Aorta (tissue), 5 donors: ENCODE measurements at regions not wholly inside any gene's neighbourhood (a gene's known extent, or its start where the extent isn't known, plus 50 kb on each side); places are given as distances from the start of the nearest gene placed in this dataset.

Source experiments
- ATAC-seq: fragments of 200-7000 bp; cut with Tn5 transposase; one replicate; pipeline ENCODE4 v1.9.1; 2022; ENCODE audit warnings: moderate library complexity; ENCODE audit not compliant: low FRiP score
- DNase-seq, 2 donors: peaks; one replicate each; pipeline ENCODE4 v3.0.0-alpha.2; 2020
- H3K27ac ChIP-seq, 2 donors: one replicate each; pipeline ENCODE4 v1.5.1; 2013; ENCODE audit warnings: low read length in 2 of 2, mild to moderate bottlenecking in 2 of 2, moderate library complexity in 2 of 2, control low read depth in 1 of 2, inconsistent platforms in 1 of 2, low read depth in 1 of 2
- H3K27me3 ChIP-seq, 2 donors: one replicate each; pipeline ENCODE4 v1.6.1; 2013; ENCODE audit warnings: control low read depth in 1 of 2, low read length in 1 of 2, mild to moderate bottlenecking in 1 of 2, moderate library complexity in 1 of 2; ENCODE audit not compliant: insufficient read depth in 2 of 2, control insufficient read depth in 1 of 2
- H3K36me3 ChIP-seq, 2 donors: one replicate each; pipeline ENCODE4 v1.6.1; 2013; ENCODE audit warnings: control low read depth in 1 of 2, low read length in 1 of 2, mild to moderate bottlenecking in 1 of 2; ENCODE audit not compliant: insufficient read depth in 2 of 2, control insufficient read depth in 1 of 2
- H3K4me1 ChIP-seq, 2 donors: one replicate each; pipeline ENCODE4 v1.6.1; 2013; ENCODE audit warnings: low read length in 2 of 2, control low read depth in 1 of 2, mild to moderate bottlenecking in 1 of 2, moderate library complexity in 1 of 2; ENCODE audit not compliant: insufficient read depth in 2 of 2, control insufficient read depth in 1 of 2
- H3K4me3 ChIP-seq, 2 donors: one replicate each; pipeline ENCODE4 v1.5.1; 2013; ENCODE audit warnings: low read length in 2 of 2, control low read depth in 1 of 2, mild to moderate bottlenecking in 1 of 2
- H3K9me3 ChIP-seq: one replicate; pipeline ENCODE4 v1.6.1; 2013; ENCODE audit warnings: mild to moderate bottlenecking, low read length; ENCODE audit not compliant: control insufficient read depth
- WGBS, 2 donors: extraction: QIAGEN DNeasy Blood & Tissue Kit; methylation state at CpG; one replicate each; pipeline ENCODE4 v1.1.7; 2013; 5-methylcytosine and 5-hydroxymethylcytosine counted together
- intact Hi-C, 2 donors: fragments of 100-400 bp; cut with DNase I; formaldehyde crosslinking; loops; one replicate each; pipeline versions ENCODE4 v1.14.2 to v1.15.0; 2022
- donor health status: healthy with polysubstance abuse.
- donor health status: Bipolar disorder and iron deficiency.
- donor health status: DM: no; HTN: no; CAD: no.
- donor health status: DM: no; HTN: no; CAD: no.
- donor health status: DM: yes; HTN: yes; CAD: no.

DNA sequence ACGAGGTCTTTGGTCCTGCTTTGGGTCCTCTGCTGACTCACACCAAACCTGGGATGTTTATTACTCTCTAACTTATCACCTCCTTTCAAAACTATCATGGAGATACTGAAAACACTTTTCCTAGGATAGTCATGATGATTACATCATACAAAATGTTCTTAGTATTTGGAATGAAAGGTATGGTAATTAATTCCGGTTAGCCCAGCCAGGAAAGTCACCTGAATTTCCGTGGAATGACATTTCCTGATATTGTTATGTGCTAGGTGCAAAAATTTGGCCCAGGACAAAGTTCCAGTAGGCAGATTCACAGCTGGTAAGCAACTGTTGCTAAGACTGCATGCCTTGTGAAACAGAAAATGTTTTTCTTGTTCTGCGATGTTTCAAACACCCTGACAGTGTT, 203.4 kb downstream of the ZNF648 start:
- H3K4me1 ChIP-seq, result no peaks in the 10 kb centered on the region
- no peak for ATAC-seq
- intact Hi-C loops, result no loop called here
- no peak overlapping the region for H3K4me3 ChIP-seq
- 60 to 63% methylated on average over 4 of the region's 4 CpGs for WGBS, 2 donors
- peaks cover 1% of the 10 kb centered on the region for H3K9me3 ChIP-seq
- no peaks in the 10 kb centered on the region for H3K27me3 ChIP-seq
- H3K36me3 ChIP-seq, result no peaks in the 10 kb centered on the region
- no peak for DNase-seq
- H3K27ac ChIP-seq, result no peak overlapping the region
